Fibroblast of lung (primary cell): ENCODE measurements at regions not wholly inside any gene's neighbourhood (a gene's known extent, or its start where the extent isn't known, plus 50 kb on each side); places are given as distances from the start of the nearest gene placed in this dataset.
A peak's percentile ranks its signal among the peaks of the same experiment; 100 is the strongest.

Source experiments
- DNase-seq, 2 donors: peaks; one replicate each; pipeline versions ENCODE4 v3.0.0 to v3.0.0-alpha.2; 2010; ENCODE audit warnings: low read depth in 2 of 2
- H2AFZ ChIP-seq: 2 replicates; pipeline ENCODE4 v1.5.1; 2012; ENCODE audit warnings: low read length, control low read depth, inconsistent platforms
- H3K27ac ChIP-seq: 2 replicates; pipeline ENCODE4 v1.5.1; 2011; ENCODE audit warnings: low read length, control low read depth; ENCODE audit not compliant: insufficient read depth
- H3K27me3 ChIP-seq: 2 replicates; pipeline ENCODE4 v1.5.1; 2011; ENCODE audit warnings: mild to moderate bottlenecking, low read length; ENCODE audit not compliant: control insufficient read depth, insufficient read depth
- H3K36me3 ChIP-seq: 2 replicates; pipeline ENCODE4 v1.5.1; 2011; ENCODE audit warnings: low read length; ENCODE audit not compliant: control insufficient read depth, insufficient read depth
- H3K4me1 ChIP-seq: 2 replicates; pipeline ENCODE4 v1.5.1; 2011; ENCODE audit warnings: low read length; ENCODE audit not compliant: control insufficient read depth, insufficient read depth; ENCODE audit errors: extremely low read depth
- H3K4me2 ChIP-seq: 2 replicates; pipeline ENCODE4 v1.5.1; 2011; ENCODE audit warnings: low read length, control low read depth; ENCODE audit not compliant: insufficient read depth; ENCODE audit errors: extremely low read depth
- H3K4me3 ChIP-seq, 4 experiments: fragments of 200-600 bp in 1 of 4; sonication (generic) in 1 of 4; replicated peaks in 1 of 4; 2 replicates each; pipeline ENCODE4 v1.5.1; 2011 to 2016; ENCODE audit warnings: low read length in 4 of 4, low read depth in 3 of 4, mild to moderate bottlenecking in 3 of 4, control low read depth in 2 of 4, inconsistent platforms in 1 of 4, mixed read lengths in 1 of 4; ENCODE audit not compliant: insufficient read depth in 1 of 4; ENCODE audit errors: control extremely low read depth in 1 of 4
- H3K79me2 ChIP-seq: 2 replicates; pipeline ENCODE4 v1.5.1; 2012; ENCODE audit warnings: mild to moderate bottlenecking, low read length, inconsistent platforms; ENCODE audit not compliant: control insufficient read depth, insufficient read depth
- H3K9ac ChIP-seq: 2 replicates; pipeline ENCODE4 v1.5.1; 2011; ENCODE audit warnings: mild to moderate bottlenecking, low read length, control low read depth; ENCODE audit not compliant: insufficient read depth
- H3K9me3 ChIP-seq: 2 replicates; pipeline ENCODE4 v1.5.1; 2012; ENCODE audit warnings: low read depth, low read length; ENCODE audit not compliant: control insufficient read depth, insufficient read depth
- H4K20me1 ChIP-seq: 2 replicates; pipeline ENCODE4 v1.5.1; 2011; ENCODE audit warnings: low read length; ENCODE audit not compliant: control insufficient read depth, insufficient read depth; ENCODE audit errors: extremely low read depth
- CTCF ChIP-seq, 2 donors: IDR thresholded peaks in 1 of 2; conservative IDR thresholded peaks in 1 of 2; 1 replicate in 1 of 2; 2 replicates in 1 of 2; pipeline ENCODE4 v1.5.1; 2011 to 2012; ENCODE audit warnings: low read length in 2 of 2, control low read depth in 1 of 2, inconsistent platforms in 1 of 2, low read depth in 1 of 2, mild to moderate bottlenecking in 1 of 2
- EZH2 ChIP-seq: IDR thresholded peaks from 2 replicates; pipeline ENCODE4 v1.5.1; 2012; ENCODE audit warnings: low read length, control low read depth, mild to moderate bottlenecking; ENCODE audit errors: missing control alignments

GRCh38 chr11:38043060-38043459 is 1445.0 kb upstream of the RAG2 start:
- no peaks in the 10 kb centered on the region for H4K20me1 ChIP-seq
- no peaks in the 10 kb centered on the region for H3K79me2 ChIP-seq
- H3K4me2 ChIP-seq = no peak overlapping the region
- DNase-seq = no peak
- no peak overlapping the region for H2AFZ ChIP-seq
- H3K4me3 ChIP-seq = no peak overlapping the region
- H3K9ac ChIP-seq = no peak overlapping the region
- H3K4me1 ChIP-seq = no peaks in the 10 kb centered on the region
- no peaks in the 10 kb centered on the region for H3K27me3 ChIP-seq
- TF ChIP-seq EZH2 (no peak), CTCF (conservative IDR thresholded peaks at IDR 0.05 in 1 of 2, IDR thresholded peaks at IDR 0.05 in 1 of 2; ENCODE audit: low read depth in 1 of 2, low read length in 2 of 2) (no peak)
- no peak overlapping the region for H3K27ac ChIP-seq
- no peaks in the 10 kb centered on the region for H3K36me3 ChIP-seq
- no peaks in the 10 kb centered on the region for H3K9me3 ChIP-seq

- TF ChIP-seq EZH2 (no peak), CTCF (conservative IDR thresholded peaks at IDR 0.05 in 1 of 2, IDR thresholded peaks at IDR 0.05 in 1 of 2; ENCODE audit: low read depth in 1 of 2, low read length in 2 of 2) (no peak)
Measured at GRCh38 chr11:38038777-38039176, 1440.7 kb upstream of the RAG2 start.

GRCh38 chr11:38019072-38019775 is 1421.2 kb upstream of the RAG2 start:
- H3K4me3 ChIP-seq = no peak overlapping the region
- DNase-seq = peak in 1 of 2 donors; percentile 39
- H3K9ac ChIP-seq = no peak overlapping the region
- no peak overlapping the region for H2AFZ ChIP-seq
- H3K79me2 ChIP-seq = no peaks in the 10 kb centered on the region
- H3K27ac ChIP-seq = no peak overlapping the region
- H3K4me2 ChIP-seq = no peak overlapping the region
- H4K20me1 ChIP-seq = no peaks in the 10 kb centered on the region
- no peaks in the 10 kb centered on the region for H3K27me3 ChIP-seq
- TF ChIP-seq CTCF (conservative IDR thresholded peaks at IDR 0.05 in 1 of 2, IDR thresholded peaks at IDR 0.05 in 1 of 2; ENCODE audit: low read depth in 1 of 2, low read length in 2 of 2) (no peak), EZH2 (no peak)
- H3K4me1 ChIP-seq = no peaks in the 10 kb centered on the region
- H3K9me3 ChIP-seq = no peaks in the 10 kb centered on the region
- H3K36me3 ChIP-seq = no peaks in the 10 kb centered on the region

More at GRCh38 chr11:38038777-38039176, 1440.7 kb upstream of the RAG2 start:
- Histone ChIP-seq H2AFZ (no peak overlapping the region), H3K4me1 (no peaks in the 10 kb centered on the region), H3K4me3 (no peak overlapping the region), H3K27ac (no peak overlapping the region), H3K4me2 (no peak overlapping the region), H3K79me2 (no peaks in the 10 kb centered on the region), H4K20me1 (no peaks in the 10 kb centered on the region), H3K27me3 (no peaks in the 10 kb centered on the region), H3K9ac (no peak overlapping the region), H3K36me3 (no peaks in the 10 kb centered on the region), H3K9me3 (no peaks in the 10 kb centered on the region)
- no peak for DNase-seq
